ENCODE measurements at regions not wholly inside any gene's neighbourhood (a gene's known extent, or its start where the extent isn't known, plus 50 kb on each side); places are given as distances from the start of the nearest gene placed in this dataset.

GRCh38 chr12:124368421-124369032 lies 73.6 kb downstream of the RFLNA start:
- peak in 1 of 12 donors; percentile 9 for TF ChIP-seq CTCF (IDR thresholded peaks at IDR 0.05)
- TF ChIP-seq POLR2A (IDR thresholded peaks at IDR 0.05), result no peak
